Panc1 (cell line): ENCODE measurements at regions not wholly inside any gene's neighbourhood (a gene's known extent, or its start where the extent isn't known, plus 50 kb on each side); places are given as distances from the start of the nearest gene placed in this dataset.
"Not testable (repeated sequence)": the region's sequence is repeated elsewhere in the genome, so short reads cannot be mapped to it uniquely, and the experiment has no call there.

Experiments used
- ATAC-seq: fragments of 200-7000 bp; cut with Tn5 transposase; 2 replicates; pipeline ENCODE4 v1.9.1; 2020; ENCODE audit warnings: mild to moderate bottlenecking, moderate library complexity
- BruUV-seq: library from RNA; stranded (reverse); fragments of 400-500 nt; replicated peaks from 2 replicates; lab custom pipeline; 2021; lab: Mats Ljungman, UMichigan
- CTCF ChIA-PET: fragments of 300-600 bp; sonication (Branson Sonifier 250); formaldehyde crosslinking; loops from one replicate; lab custom pipeline; 2022; ENCODE audit warnings: antibody characterized with exemption; lab: Charles Lee
- POLR2A ChIA-PET: fragments of 300-600 bp; sonication (Branson Sonifier 250); formaldehyde crosslinking; loops from one replicate; lab custom pipeline; 2022; ENCODE audit warnings: antibody characterized with exemption; lab: Charles Lee
- DNase-seq: peaks from one replicate; pipeline ENCODE4 v3.0.0-alpha.2; 2010; ENCODE audit warnings: low read depth, low spot score
- H3K27ac ChIP-seq: 2 replicates; pipeline ENCODE4 v1.5.1; 2011; ENCODE audit warnings: mild to moderate bottlenecking, low read length, inconsistent platforms
- H3K27me3 ChIP-seq: fragments of 200-500 bp; sonication (Bioruptor generic); 2 replicates; pipeline ENCODE4 v1.6.0; 2014; ENCODE audit warnings: low read length, inconsistent platforms; ENCODE audit not compliant: control insufficient read depth, insufficient read depth
- H3K36me3 ChIP-seq: fragments of 200-500 bp; sonication (Bioruptor generic); 2 replicates; pipeline ENCODE4 v1.5.1; 2014; ENCODE audit warnings: inconsistent platforms, mild to moderate bottlenecking, low read length, moderate library complexity; ENCODE audit not compliant: control insufficient read depth, insufficient read depth
- H3K4me1 ChIP-seq: 2 replicates; pipeline ENCODE4 v1.5.1; 2011; ENCODE audit warnings: inconsistent platforms, mild to moderate bottlenecking, low read length, moderate library complexity; ENCODE audit not compliant: control insufficient read depth, insufficient read depth
- H3K4me3 ChIP-seq, 2 experiments: 2 replicates each; pipeline ENCODE4 v1.5.1; 2011 to 2012; ENCODE audit warnings: low read depth in 2 of 2, low read length in 2 of 2, mild to moderate bottlenecking in 2 of 2, inconsistent platforms in 1 of 2, moderate library complexity in 1 of 2
- H3K9me3 ChIP-seq: fragments of 200-500 bp; sonication (Bioruptor generic); 2 replicates; pipeline ENCODE4 v1.5.1; 2014; ENCODE audit warnings: low read depth, mild to moderate bottlenecking, inconsistent platforms, low read length, moderate library complexity; ENCODE audit not compliant: control insufficient read depth, insufficient read depth
- POLR2AphosphoS5 ChIP-seq: IDR thresholded peaks from 2 replicates; pipeline ENCODE4 v1.6.1; 2012; ENCODE audit warnings: mild to moderate bottlenecking, low read depth, low read length, moderate library complexity
- REST ChIP-seq, 2 experiments: IDR thresholded peaks; 2 replicates each; pipeline ENCODE4 v1.6.1; 2011 to 2012; ENCODE audit warnings: low read depth in 2 of 2, control low read depth in 1 of 2, low read length in 1 of 2, mild to moderate bottlenecking in 1 of 2, moderate library complexity in 1 of 2; ENCODE audit not compliant: insufficient read depth in 1 of 2
- SIN3A ChIP-seq: IDR thresholded peaks from 2 replicates; pipeline ENCODE4 v1.6.1; 2012; ENCODE audit warnings: low read depth, mild to moderate bottlenecking, low read length, moderate library complexity, borderline replicate concordance; ENCODE audit not compliant: insufficient read depth
- TCF7L2 ChIP-seq: IDR thresholded peaks from 2 replicates; pipeline ENCODE4 v1.6.1; 2011; ENCODE audit warnings: mild to moderate bottlenecking, low read depth, low read length, inconsistent platforms
- in situ Hi-C: cut with HindIII; loops from 2 replicates; pipeline ENCODE4 v1.10.0; 2016; ENCODE audit warnings: low sequenced_read_pairs, low pct_unique_long_range_greater_than_20kb
- intact Hi-C: fragments of 100-400 bp; cut with micrococcal nuclease; formaldehyde crosslinking; loops from one replicate; pipeline ENCODE4 v1.10.0; 2022; ENCODE audit not compliant: unreplicated experiment
- TF ChIP-seq, protein P1 (sequence below): fragments of 450-650 bp; IDR thresholded peaks from 2 replicates; pipeline ENCODE4 v1.5.1; 2017; ENCODE audit warnings: mild to moderate bottlenecking

DNA sequence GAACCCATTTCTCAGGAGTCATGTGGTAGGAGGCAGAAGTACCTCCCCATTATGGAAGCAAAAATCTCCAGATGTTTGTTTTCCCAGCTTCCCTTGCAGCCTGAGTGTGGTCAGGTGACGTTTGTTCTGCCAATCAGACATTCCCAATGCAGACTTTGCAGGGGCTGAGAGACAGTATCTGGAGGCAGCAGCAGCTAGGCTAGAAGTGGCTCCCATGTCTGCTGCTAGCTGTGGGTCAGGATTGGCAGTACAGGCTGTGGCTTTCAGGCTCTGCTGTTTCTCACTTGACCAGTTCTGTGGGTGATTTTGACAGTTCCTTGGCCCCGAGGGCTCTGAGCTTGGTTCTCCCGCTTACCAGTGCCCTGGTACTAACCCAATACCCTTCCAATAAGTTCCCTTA lies 58.6 kb upstream of the NBPF3 start:
- TF ChIP-seq TCF7L2 (no peak), SIN3A (no peak), POLR2AphosphoS5 (no peak), REST (IDR thresholded peaks at IDR 0.05; ENCODE audit: insufficient read depth in 1 of 2, low read depth in 2 of 2, low read length in 1 of 2) (no peak)
- TF ChIP-seq, protein P1, sequence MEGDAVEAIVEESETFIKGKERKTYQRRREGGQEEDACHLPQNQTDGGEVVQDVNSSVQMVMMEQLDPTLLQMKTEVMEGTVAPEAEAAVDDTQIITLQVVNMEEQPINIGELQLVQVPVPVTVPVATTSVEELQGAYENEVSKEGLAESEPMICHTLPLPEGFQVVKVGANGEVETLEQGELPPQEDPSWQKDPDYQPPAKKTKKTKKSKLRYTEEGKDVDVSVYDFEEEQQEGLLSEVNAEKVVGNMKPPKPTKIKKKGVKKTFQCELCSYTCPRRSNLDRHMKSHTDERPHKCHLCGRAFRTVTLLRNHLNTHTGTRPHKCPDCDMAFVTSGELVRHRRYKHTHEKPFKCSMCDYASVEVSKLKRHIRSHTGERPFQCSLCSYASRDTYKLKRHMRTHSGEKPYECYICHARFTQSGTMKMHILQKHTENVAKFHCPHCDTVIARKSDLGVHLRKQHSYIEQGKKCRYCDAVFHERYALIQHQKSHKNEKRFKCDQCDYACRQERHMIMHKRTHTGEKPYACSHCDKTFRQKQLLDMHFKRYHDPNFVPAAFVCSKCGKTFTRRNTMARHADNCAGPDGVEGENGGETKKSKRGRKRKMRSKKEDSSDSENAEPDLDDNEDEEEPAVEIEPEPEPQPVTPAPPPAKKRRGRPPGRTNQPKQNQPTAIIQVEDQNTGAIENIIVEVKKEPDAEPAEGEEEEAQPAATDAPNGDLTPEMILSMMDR, result no peak
- Histone ChIP-seq H3K4me3 (no peak overlapping the region), H3K27ac (no peak overlapping the region), H3K36me3 (no peaks in the 10 kb centered on the region), H3K27me3 (no peaks in the 10 kb centered on the region; the same call in 1 of the 2 replicates), H3K9me3 (no peaks in the 10 kb centered on the region), H3K4me1 (no peaks in the 10 kb centered on the region)
- DNase-seq (no peak), ATAC-seq (no peak; the same call in 1 of the 2 replicates)
- BruUV-seq, result no TSS peak
- intact Hi-C loops, result no loop called here
- ChIA-PET CTCF (no interaction called here), POLR2A (interaction anchor here (0.5 kb wide), 1 partner anchor 176 kb away, joined by 4 read pairs; no protein-coding TSS in a partner anchor)
- in situ Hi-C loops, result no loop called here

DNA sequence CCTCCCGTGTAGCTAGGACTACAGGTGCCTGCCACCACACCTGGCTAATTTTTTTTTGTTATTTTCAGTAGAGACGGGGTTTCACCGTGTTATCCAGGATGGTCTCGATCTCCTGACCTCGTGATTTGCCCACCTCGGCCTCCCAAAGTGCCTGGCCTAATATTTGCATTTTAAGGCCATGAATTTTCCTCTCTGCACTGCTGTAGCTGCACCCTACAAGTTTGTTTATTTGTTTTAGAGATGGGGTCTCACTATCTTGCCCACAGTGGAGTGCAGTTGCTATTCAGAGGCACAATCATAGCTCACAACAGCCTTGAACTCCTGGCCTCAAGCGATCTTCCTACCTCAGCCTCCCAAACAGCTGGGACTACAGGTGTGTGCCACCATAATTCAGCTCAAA lies 59.8 kb upstream of the NBPF3 start:
- H3K4me3 ChIP-seq, in situ Hi-C loops, CTCF ChIA-PET, BruUV-seq, H3K27ac ChIP-seq, H3K27me3 ChIP-seq, intact Hi-C loops, DNase-seq, H3K4me1 ChIP-seq, ATAC-seq, H3K9me3 ChIP-seq, POLR2A ChIA-PET, H3K36me3 ChIP-seq: not testable (repeated sequence)

DNA sequence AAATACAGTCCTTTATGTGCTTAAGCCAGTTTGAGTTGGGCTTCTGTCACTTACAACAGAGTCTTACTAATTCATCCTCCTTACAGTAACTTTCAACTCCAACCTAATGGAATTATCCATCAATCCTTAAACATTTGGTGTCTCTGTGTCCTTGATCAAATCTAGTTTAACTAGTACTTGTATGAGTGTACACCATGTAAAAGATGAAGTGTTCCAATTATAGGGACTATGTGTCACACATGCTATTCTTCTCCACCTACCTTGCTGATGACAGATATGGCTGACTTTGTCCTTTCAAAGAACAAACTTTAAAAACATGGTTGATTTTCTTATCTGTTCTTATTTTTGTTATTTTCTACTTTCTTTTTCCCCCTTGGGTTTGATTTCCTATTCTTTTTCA lies 60.4 kb upstream of the NBPF3 start:
- Histone ChIP-seq H3K9me3 (no peaks in the 10 kb centered on the region), H3K4me1 (no peaks in the 10 kb centered on the region), H3K27me3 (no peaks in the 10 kb centered on the region; the same call in 1 of the 2 replicates), H3K27ac (no peak overlapping the region), H3K4me3 (no peak overlapping the region), H3K36me3 (no peaks in the 10 kb centered on the region)
- ATAC-seq (no peak), DNase-seq (no peak)
- intact Hi-C loops, result loop anchor here (10.0 kb wide), 1 partner anchor 115 kb away; no protein-coding TSS in a partner anchor
- BruUV-seq, result no TSS peak
- ChIA-PET POLR2A (no interaction called here), CTCF (interaction anchor here (0.6 kb wide), 1 partner anchor 113 kb away, joined by 3 read pairs; no protein-coding TSS in a partner anchor)
- in situ Hi-C loops, result no loop called here
- no peak for TF ChIP-seq POLR2AphosphoS5
- no peak for TF ChIP-seq REST (IDR thresholded peaks at IDR 0.05; ENCODE audit: insufficient read depth in 1 of 2, low read depth in 2 of 2, low read length in 1 of 2)
- TF ChIP-seq, protein P1, result no peak
- no peak for TF ChIP-seq SIN3A
- TF ChIP-seq TCF7L2, result no peak
